ENCODE measurements at regions not wholly inside any gene's neighbourhood (a gene's known extent, or its start where the extent isn't known, plus 50 kb on each side); places are given as distances from the start of the nearest gene placed in this dataset.

DNA sequence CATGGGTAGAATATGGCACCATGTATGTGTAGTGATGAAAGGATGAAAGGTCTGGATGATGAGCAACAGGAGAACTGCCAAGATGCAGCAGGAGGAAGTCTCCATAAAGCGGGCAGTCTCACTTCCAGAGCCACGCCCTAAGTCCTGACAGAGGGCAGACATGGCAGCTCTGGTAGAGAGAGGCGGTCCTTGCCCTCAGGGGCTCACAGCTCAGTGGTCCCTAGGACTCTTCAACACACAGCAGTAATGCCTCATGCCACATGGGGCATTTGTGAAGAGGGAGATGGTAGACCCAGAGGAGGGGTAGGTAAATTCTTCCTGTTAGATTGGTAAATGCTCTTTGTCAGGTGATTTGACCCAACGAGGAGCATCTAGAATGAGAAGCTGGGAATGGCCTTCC is 1088.4 kb downstream of the BCL11B start:
- TF ChIP-seq CTCF (IDR thresholded peaks at IDR 0.05; ENCODE audit: extremely low read depth in 1 of 2, insufficient read depth in 1 of 2, low read depth in 1 of 2, low read length in 2 of 2), result no peak
- TF ChIP-seq POLR2A (IDR thresholded peaks at IDR 0.05; ENCODE audit: low read depth, low read length), result no peak
- TF ChIP-seq, protein P1, sequence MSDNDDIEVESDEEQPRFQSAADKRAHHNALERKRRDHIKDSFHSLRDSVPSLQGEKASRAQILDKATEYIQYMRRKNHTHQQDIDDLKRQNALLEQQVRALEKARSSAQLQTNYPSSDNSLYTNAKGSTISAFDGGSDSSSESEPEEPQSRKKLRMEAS (IDR thresholded peaks at IDR 0.05; ENCODE audit: insufficient read depth, insufficient read length), result no peak
